GM18498 (cell line): ENCODE measurements at regions not wholly inside any gene's neighbourhood (a gene's known extent, or its start where the extent isn't known, plus 50 kb on each side); places are given as distances from the start of the nearest gene placed in this dataset.

Experiments
- ATAC-seq: cut with Tn5 transposase; IDR thresholded peaks from one replicate; pipeline ENCODE4 v1.9.1; 2021; ENCODE audit warnings: mild to moderate bottlenecking, moderate library complexity; ENCODE audit not compliant: unreplicated experiment

- ATAC-seq = no peak
Observed at GRCh38 chr22:48662476-48663135, 1165.1 kb downstream of the BRD1 start.

- ATAC-seq = no peak
Observed at GRCh38 chr22:48661984-48662383, 1165.7 kb downstream of the BRD1 start.

- ATAC-seq = no peak
Observed at GRCh38 chr22:48660790-48661740, 1166.6 kb downstream of the BRD1 start.

- ATAC-seq = no peak
Observed at GRCh38 chr22:48660104-48660789, 1167.4 kb downstream of the BRD1 start.

- ATAC-seq = no peak
Observed at GRCh38 chr22:48659404-48659996, 1168.2 kb downstream of the BRD1 start.

- no peak for ATAC-seq
Observed at GRCh38 chr22:48658871-48659270, 1168.8 kb downstream of the BRD1 start.

- ATAC-seq = no peak
Observed at GRCh38 chr22:48658246-48658645, 1169.4 kb downstream of the BRD1 start.

- ATAC-seq = no peak
Observed at GRCh38 chr22:48654492-48654891, 1173.2 kb downstream of the BRD1 start.

GRCh38 chr22:48653929-48654328, 1173.7 kb downstream of the BRD1 start:
- ATAC-seq = no peak

- no peak for ATAC-seq
Observed at GRCh38 chr22:48653306-48653705, 1174.4 kb downstream of the BRD1 start.

- ATAC-seq = no peak
Observed at GRCh38 chr22:48652796-48653195, 1174.9 kb downstream of the BRD1 start.

- ATAC-seq = no peak
Observed at GRCh38 chr22:48651981-48652538, 1175.6 kb downstream of the BRD1 start.

GRCh38 chr22:48651036-48651890, 1176.4 kb downstream of the BRD1 start:
- ATAC-seq = no peak

- ATAC-seq = no peak
Observed at GRCh38 chr22:48650323-48651035, 1177.2 kb downstream of the BRD1 start.

GRCh38 chr22:48649466-48649865, 1178.2 kb downstream of the BRD1 start:
- no peak for ATAC-seq

- ATAC-seq = no peak
Observed at GRCh38 chr22:48649031-48649430, 1178.6 kb downstream of the BRD1 start.

GRCh38 chr22:48647606-48648515, 1179.8 kb downstream of the BRD1 start:
- ATAC-seq = no peak

- no peak for ATAC-seq
Observed at GRCh38 chr22:48647051-48647450, 1180.6 kb downstream of the BRD1 start.
